ENCODE measurements at regions not wholly inside any gene's neighbourhood (a gene's known extent, or its start where the extent isn't known, plus 50 kb on each side); places are given as distances from the start of the nearest gene placed in this dataset.

DNA sequence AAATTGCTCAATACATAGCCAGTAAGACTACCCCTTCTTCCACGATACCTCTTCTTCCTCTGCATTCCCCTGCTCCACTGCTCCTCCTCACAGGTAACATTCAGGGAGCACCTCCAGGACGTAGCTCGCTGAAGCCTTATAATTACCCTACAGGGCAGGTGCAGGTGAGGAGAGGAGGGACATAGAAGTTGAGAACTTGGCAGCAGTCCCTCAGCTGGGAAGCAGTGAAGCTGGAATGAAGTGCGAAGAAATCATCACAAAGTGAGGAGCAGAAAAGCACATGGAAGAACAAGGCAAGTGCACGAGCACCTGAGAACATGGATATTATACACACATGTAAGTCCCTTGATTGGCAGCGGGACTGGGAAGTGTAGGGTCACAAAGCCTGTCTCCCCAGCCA, 118.2 kb downstream of the HSD17B3 start:
- TF ChIP-seq NFIC (IDR thresholded peaks at IDR 0.05) (no peak), TCF12 (IDR thresholded peaks at IDR 0.05; ENCODE audit: low read depth) (no peak), CEBPB (IDR thresholded peaks at IDR 0.05) (no peak), EGR1 (IDR thresholded peaks at IDR 0.05) (no peak)

DNA sequence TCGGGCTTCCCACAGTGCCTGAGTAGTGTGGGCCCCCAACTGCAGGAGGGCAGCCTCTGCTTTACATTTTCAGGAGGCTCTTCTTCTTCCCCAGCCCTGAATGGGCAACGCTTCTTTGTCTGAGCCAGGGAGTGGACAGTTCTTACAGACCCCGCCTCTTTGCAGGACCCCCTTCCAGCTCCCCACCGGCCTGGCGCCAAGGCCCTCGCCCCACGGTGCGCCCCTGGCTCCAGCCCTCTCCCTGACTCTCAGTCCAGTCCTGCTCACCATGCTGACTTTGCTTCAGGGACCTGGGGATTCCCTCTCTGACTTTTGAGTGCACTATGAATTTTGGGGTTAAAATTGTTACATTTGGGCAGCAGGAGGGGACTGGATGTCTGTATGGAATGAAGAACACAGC, 123.8 kb downstream of the HSD17B3 start:
- TF ChIP-seq ZBTB7A (IDR thresholded peaks at IDR 0.05; ENCODE audit: low read depth) = no peak

- TF ChIP-seq RAD21 (IDR thresholded peaks at IDR 0.05; ENCODE audit: low read depth) = no peak
- no peak for TF ChIP-seq EGR1 (IDR thresholded peaks at IDR 0.05)
- TF ChIP-seq TAF1 (IDR thresholded peaks at IDR 0.05; ENCODE audit: low read depth) = no peak
- TF ChIP-seq TCF12 (IDR thresholded peaks at IDR 0.05; ENCODE audit: low read depth) = no peak
- TF ChIP-seq FOXM1 (IDR thresholded peaks at IDR 0.05; ENCODE audit: borderline replicate concordance, low read depth) = no peak
- TF ChIP-seq ZBTB7A (IDR thresholded peaks at IDR 0.05; ENCODE audit: low read depth) = no peak
- TF ChIP-seq NFIC (IDR thresholded peaks at IDR 0.05) = no peak
Observed at GRCh38 chr9:96177719-96178028, 124.3 kb downstream of the HSD17B3 start.

DNA sequence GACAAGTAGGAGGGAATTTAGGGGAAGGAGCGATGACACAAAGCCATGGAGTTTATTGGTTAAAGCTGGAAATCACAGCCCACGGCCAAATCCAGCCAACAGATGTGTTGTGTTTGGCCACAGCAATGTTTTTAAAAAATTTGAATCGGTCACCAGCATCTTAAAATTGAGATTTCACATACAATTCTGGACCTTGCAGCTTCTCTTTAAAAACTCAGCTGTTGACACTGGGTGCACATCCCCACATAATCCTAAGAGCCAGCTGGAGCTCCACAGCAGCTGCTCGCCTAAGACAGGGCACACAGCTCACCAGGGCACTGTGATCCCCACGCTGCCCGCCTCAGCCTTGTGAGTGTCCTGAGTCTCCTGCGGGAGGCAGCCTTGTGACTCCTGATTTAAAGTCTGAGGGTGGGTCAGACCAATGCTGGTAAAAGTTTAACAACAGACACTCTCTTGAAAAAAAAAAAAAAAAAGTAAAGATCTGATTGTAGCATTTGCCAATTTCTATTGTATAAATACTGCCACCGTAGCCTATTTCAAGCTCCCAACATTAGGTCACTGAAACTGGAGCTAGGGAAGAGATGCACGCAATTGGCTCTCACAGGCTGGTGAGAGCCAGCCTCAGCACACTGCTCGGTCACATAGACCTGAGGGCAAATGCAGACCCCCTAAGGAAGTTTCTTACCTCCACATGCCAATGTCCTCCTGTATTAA, 124.8 kb downstream of the HSD17B3 start:
- TF ChIP-seq USF1 (IDR thresholded peaks at IDR 0.05) (no peak), FOXM1 (IDR thresholded peaks at IDR 0.05; ENCODE audit: borderline replicate concordance, low read depth) (no peak), TEAD4 (IDR thresholded peaks at IDR 0.05) (no peak), EP300 (IDR thresholded peaks at IDR 0.05; ENCODE audit: borderline replicate concordance) (no peak), CEBPB (IDR thresholded peaks at IDR 0.05) (no peak), CREB1 (IDR thresholded peaks at IDR 0.05; ENCODE audit: low read depth) (no peak), ZBTB7A (IDR thresholded peaks at IDR 0.05; ENCODE audit: low read depth) (no peak), EGR1 (IDR thresholded peaks at IDR 0.05) (no peak), RAD21 (IDR thresholded peaks at IDR 0.05; ENCODE audit: low read depth) (no peak), YY1 (IDR thresholded peaks at IDR 0.05; ENCODE audit: low read depth) (no peak), NFIC (IDR thresholded peaks at IDR 0.05) (no peak), TCF12 (IDR thresholded peaks at IDR 0.05; ENCODE audit: low read depth) (no peak)
- TF ChIP-seq, protein P1, sequence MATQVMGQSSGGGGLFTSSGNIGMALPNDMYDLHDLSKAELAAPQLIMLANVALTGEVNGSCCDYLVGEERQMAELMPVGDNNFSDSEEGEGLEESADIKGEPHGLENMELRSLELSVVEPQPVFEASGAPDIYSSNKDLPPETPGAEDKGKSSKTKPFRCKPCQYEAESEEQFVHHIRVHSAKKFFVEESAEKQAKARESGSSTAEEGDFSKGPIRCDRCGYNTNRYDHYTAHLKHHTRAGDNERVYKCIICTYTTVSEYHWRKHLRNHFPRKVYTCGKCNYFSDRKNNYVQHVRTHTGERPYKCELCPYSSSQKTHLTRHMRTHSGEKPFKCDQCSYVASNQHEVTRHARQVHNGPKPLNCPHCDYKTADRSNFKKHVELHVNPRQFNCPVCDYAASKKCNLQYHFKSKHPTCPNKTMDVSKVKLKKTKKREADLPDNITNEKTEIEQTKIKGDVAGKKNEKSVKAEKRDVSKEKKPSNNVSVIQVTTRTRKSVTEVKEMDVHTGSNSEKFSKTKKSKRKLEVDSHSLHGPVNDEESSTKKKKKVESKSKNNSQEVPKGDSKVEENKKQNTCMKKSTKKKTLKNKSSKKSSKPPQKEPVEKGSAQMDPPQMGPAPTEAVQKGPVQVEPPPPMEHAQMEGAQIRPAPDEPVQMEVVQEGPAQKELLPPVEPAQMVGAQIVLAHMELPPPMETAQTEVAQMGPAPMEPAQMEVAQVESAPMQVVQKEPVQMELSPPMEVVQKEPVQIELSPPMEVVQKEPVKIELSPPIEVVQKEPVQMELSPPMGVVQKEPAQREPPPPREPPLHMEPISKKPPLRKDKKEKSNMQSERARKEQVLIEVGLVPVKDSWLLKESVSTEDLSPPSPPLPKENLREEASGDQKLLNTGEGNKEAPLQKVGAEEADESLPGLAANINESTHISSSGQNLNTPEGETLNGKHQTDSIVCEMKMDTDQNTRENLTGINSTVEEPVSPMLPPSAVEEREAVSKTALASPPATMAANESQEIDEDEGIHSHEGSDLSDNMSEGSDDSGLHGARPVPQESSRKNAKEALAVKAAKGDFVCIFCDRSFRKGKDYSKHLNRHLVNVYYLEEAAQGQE (IDR thresholded peaks at IDR 0.05; ENCODE audit: low read depth) = no peak
- TF ChIP-seq, protein P2, sequence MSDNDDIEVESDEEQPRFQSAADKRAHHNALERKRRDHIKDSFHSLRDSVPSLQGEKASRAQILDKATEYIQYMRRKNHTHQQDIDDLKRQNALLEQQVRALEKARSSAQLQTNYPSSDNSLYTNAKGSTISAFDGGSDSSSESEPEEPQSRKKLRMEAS (IDR thresholded peaks at IDR 0.05) = no peak

GRCh38 chr9:96175796-96176195, 126.2 kb downstream of the HSD17B3 start:
- TF ChIP-seq, protein P2 (IDR thresholded peaks at IDR 0.05) = no peak
- TF ChIP-seq YY1 (IDR thresholded peaks at IDR 0.05; ENCODE audit: low read depth) (no peak), TAF1 (IDR thresholded peaks at IDR 0.05; ENCODE audit: low read depth) (no peak), CEBPB (IDR thresholded peaks at IDR 0.05) (no peak), TEAD4 (IDR thresholded peaks at IDR 0.05) (no peak), EGR1 (IDR thresholded peaks at IDR 0.05) (no peak), EP300 (IDR thresholded peaks at IDR 0.05; ENCODE audit: borderline replicate concordance) (no peak), FOXM1 (IDR thresholded peaks at IDR 0.05; ENCODE audit: borderline replicate concordance, low read depth) (no peak), TCF12 (IDR thresholded peaks at IDR 0.05; ENCODE audit: low read depth) (no peak), ZBTB7A (IDR thresholded peaks at IDR 0.05; ENCODE audit: low read depth) (no peak), USF1 (IDR thresholded peaks at IDR 0.05) (no peak)
- TF ChIP-seq, protein P1 (IDR thresholded peaks at IDR 0.05; ENCODE audit: low read depth) = no peak

DNA sequence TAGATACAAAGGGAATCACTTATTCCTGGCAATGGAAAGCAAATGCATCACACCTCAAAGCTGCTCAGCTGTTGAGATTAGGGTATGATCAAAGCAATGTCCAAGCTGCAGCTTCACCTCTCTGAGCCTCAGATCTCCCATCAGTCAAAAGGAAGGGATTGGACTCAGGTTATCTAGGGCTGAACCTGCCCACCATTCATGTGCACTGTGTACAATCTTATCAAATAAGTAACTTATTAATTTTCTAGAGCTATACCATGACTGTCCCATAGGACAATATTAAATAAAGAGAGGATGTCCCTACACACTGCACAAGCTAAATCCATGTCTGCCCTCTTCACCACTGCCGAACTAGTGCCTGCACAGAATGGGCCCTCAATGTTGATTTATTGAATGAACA, 127.0 kb downstream of the HSD17B3 start:
- TF ChIP-seq RAD21 (IDR thresholded peaks at IDR 0.05; ENCODE audit: low read depth) = no peak

- TF ChIP-seq FOXM1 (IDR thresholded peaks at IDR 0.05; ENCODE audit: borderline replicate concordance, low read depth) (no peak), TEAD4 (IDR thresholded peaks at IDR 0.05) (no peak), CREB1 (IDR thresholded peaks at IDR 0.05; ENCODE audit: low read depth) (no peak), TCF12 (IDR thresholded peaks at IDR 0.05; ENCODE audit: low read depth) (no peak), TAF1 (IDR thresholded peaks at IDR 0.05; ENCODE audit: low read depth) (no peak)
Observed at GRCh38 chr9:96174371-96174770, 127.6 kb downstream of the HSD17B3 start.

Data from Ishikawa (cell line).